ENCODE measurements at regions not wholly inside any gene's neighbourhood (a gene's known extent, or its start where the extent isn't known, plus 50 kb on each side); places are given as distances from the start of the nearest gene placed in this dataset.

GRCh38 chr6:138568997-138569396 is 69.7 kb upstream of the NHSL1 start:
- H3K27me3 ChIP-seq (ENCODE audit: control insufficient read depth in 1 of 2, insufficient read depth in 2 of 2, low read length in 2 of 2): no peaks in the 10 kb centered on the region
- no peaks in the 10 kb centered on the region for H3K36me3 ChIP-seq (ENCODE audit: control insufficient read depth in 2 of 2, insufficient read depth in 2 of 2, low read length in 2 of 2)
- H3K27ac ChIP-seq (ENCODE audit: low read length): no peak overlapping the region
- no peaks in the 10 kb centered on the region for H3K9me3 ChIP-seq (ENCODE audit: control insufficient read depth in 2 of 2, low read length in 2 of 2)
- H3K4me3 ChIP-seq (ENCODE audit: low read length in 2 of 2): no peak overlapping the region
- peaks cover 11% of the 10 kb centered on the region for H3K4me1 ChIP-seq (ENCODE audit: control insufficient read depth, insufficient read depth, low read length)
- no peak overlapping the region for H3K9ac ChIP-seq (ENCODE audit: low read length in 2 of 2)

- no peak overlapping the region for H3K4me3 ChIP-seq (ENCODE audit: low read length in 2 of 2)
Observed at GRCh38 chr6:138569554-138569953, 70.3 kb upstream of the NHSL1 start.

GRCh38 chr6:138569970-138570724 is 70.9 kb upstream of the NHSL1 start:
- peak overlapping the region; percentile 1 to 75 for H3K4me3 ChIP-seq (ENCODE audit: low read length in 2 of 2)
- no peak overlapping the region for H3K27ac ChIP-seq (ENCODE audit: low read length)
- peaks cover 11% of the 10 kb centered on the region for H3K4me1 ChIP-seq (ENCODE audit: control insufficient read depth, insufficient read depth, low read length)

More at GRCh38 chr6:138569554-138569953, 70.3 kb upstream of the NHSL1 start:
- Histone ChIP-seq H3K9me3 (ENCODE audit: control insufficient read depth in 2 of 2, low read length in 2 of 2) (no peaks in the 10 kb centered on the region), H3K27ac (ENCODE audit: low read length) (no peak overlapping the region), H3K27me3 (ENCODE audit: control insufficient read depth in 1 of 2, insufficient read depth in 2 of 2, low read length in 2 of 2) (no peaks in the 10 kb centered on the region), H3K9ac (ENCODE audit: low read length in 2 of 2) (no peak overlapping the region), H3K4me1 (ENCODE audit: control insufficient read depth, insufficient read depth, low read length) (peaks cover 11% of the 10 kb centered on the region), H3K36me3 (ENCODE audit: control insufficient read depth in 2 of 2, insufficient read depth in 2 of 2, low read length in 2 of 2) (no peaks in the 10 kb centered on the region)

GRCh38 chr6:138570725-138571029 is 71.4 kb upstream of the NHSL1 start:
- Histone ChIP-seq H3K9ac (ENCODE audit: low read length in 2 of 2) (no peak overlapping the region), H3K36me3 (ENCODE audit: control insufficient read depth in 2 of 2, insufficient read depth in 2 of 2, low read length in 2 of 2) (no peaks in the 10 kb centered on the region), H3K9me3 (ENCODE audit: control insufficient read depth in 2 of 2, low read length in 2 of 2) (no peaks in the 10 kb centered on the region), H3K4me3 (ENCODE audit: low read length in 2 of 2) (peak overlapping the region; percentile 1 to 75), H3K27ac (ENCODE audit: low read length) (no peak overlapping the region), H3K4me1 (ENCODE audit: control insufficient read depth, insufficient read depth, low read length) (peaks cover 11% of the 10 kb centered on the region), H3K27me3 (ENCODE audit: control insufficient read depth in 1 of 2, insufficient read depth in 2 of 2, low read length in 2 of 2) (no peaks in the 10 kb centered on the region)

More at GRCh38 chr6:138569970-138570724, 70.9 kb upstream of the NHSL1 start:
- Histone ChIP-seq H3K36me3 (ENCODE audit: control insufficient read depth in 2 of 2, insufficient read depth in 2 of 2, low read length in 2 of 2) (no peaks in the 10 kb centered on the region), H3K9me3 (ENCODE audit: control insufficient read depth in 2 of 2, low read length in 2 of 2) (no peaks in the 10 kb centered on the region), H3K27me3 (ENCODE audit: control insufficient read depth in 1 of 2, insufficient read depth in 2 of 2, low read length in 2 of 2) (no peaks in the 10 kb centered on the region), H3K9ac (ENCODE audit: low read length in 2 of 2) (no peak overlapping the region)

GRCh38 chr6:138571181-138571580 is 71.9 kb upstream of the NHSL1 start:
- Histone ChIP-seq H3K4me3 (ENCODE audit: low read length in 2 of 2) (peak overlapping the region; percentile 1 to 75), H3K36me3 (ENCODE audit: control insufficient read depth in 2 of 2, insufficient read depth in 2 of 2, low read length in 2 of 2) (no peaks in the 10 kb centered on the region), H3K9me3 (ENCODE audit: control insufficient read depth in 2 of 2, low read length in 2 of 2) (no peaks in the 10 kb centered on the region), H3K9ac (ENCODE audit: low read length in 2 of 2) (no peak overlapping the region), H3K27me3 (ENCODE audit: control insufficient read depth in 1 of 2, insufficient read depth in 2 of 2, low read length in 2 of 2) (no peaks in the 10 kb centered on the region), H3K4me1 (ENCODE audit: control insufficient read depth, insufficient read depth, low read length) (peaks cover 11% of the 10 kb centered on the region), H3K27ac (ENCODE audit: low read length) (no peak overlapping the region)

GRCh38 chr6:138571585-138572166 is 72.4 kb upstream of the NHSL1 start:
- no peaks in the 10 kb centered on the region for H3K27me3 ChIP-seq (ENCODE audit: control insufficient read depth in 1 of 2, insufficient read depth in 2 of 2, low read length in 2 of 2)
- H3K36me3 ChIP-seq (ENCODE audit: control insufficient read depth in 2 of 2, insufficient read depth in 2 of 2, low read length in 2 of 2): no peaks in the 10 kb centered on the region
- peak overlapping the region; percentile 58 for H3K27ac ChIP-seq (ENCODE audit: low read length)
- H3K4me1 ChIP-seq (ENCODE audit: control insufficient read depth, insufficient read depth, low read length): peaks cover 11% of the 10 kb centered on the region
- H3K9ac ChIP-seq (ENCODE audit: low read length in 2 of 2): peak overlapping the region; percentile 11 to 74
- H3K4me3 ChIP-seq (ENCODE audit: low read length in 2 of 2): peak overlapping the region; percentile 71 to 75
- H3K9me3 ChIP-seq (ENCODE audit: control insufficient read depth in 2 of 2, low read length in 2 of 2): no peaks in the 10 kb centered on the region

GRCh38 chr6:138572167-138572875 is 73.0 kb upstream of the NHSL1 start:
- H3K9ac ChIP-seq (ENCODE audit: low read length in 2 of 2): peak overlapping the region; percentile 45 to 74
- H3K36me3 ChIP-seq (ENCODE audit: control insufficient read depth in 2 of 2, insufficient read depth in 2 of 2, low read length in 2 of 2): no peaks in the 10 kb centered on the region
- H3K27ac ChIP-seq (ENCODE audit: low read length): peak overlapping the region; percentile 58
- peak overlapping the region; percentile 71 to 75 for H3K4me3 ChIP-seq (ENCODE audit: low read length in 2 of 2)
- H3K27me3 ChIP-seq (ENCODE audit: control insufficient read depth in 1 of 2, insufficient read depth in 2 of 2, low read length in 2 of 2): no peaks in the 10 kb centered on the region
- no peaks in the 10 kb centered on the region for H3K9me3 ChIP-seq (ENCODE audit: control insufficient read depth in 2 of 2, low read length in 2 of 2)
- peaks cover 11% of the 10 kb centered on the region for H3K4me1 ChIP-seq (ENCODE audit: control insufficient read depth, insufficient read depth, low read length)

- Histone ChIP-seq H3K4me1 (ENCODE audit: control insufficient read depth, insufficient read depth, low read length) (peaks cover 11% of the 10 kb centered on the region), H3K9ac (ENCODE audit: low read length in 2 of 2) (no peak overlapping the region), H3K4me3 (ENCODE audit: low read length in 2 of 2) (peak overlapping the region in 1 of 2 donors; percentile 75), H3K36me3 (ENCODE audit: control insufficient read depth in 2 of 2, insufficient read depth in 2 of 2, low read length in 2 of 2) (no peaks in the 10 kb centered on the region), H3K27ac (ENCODE audit: low read length) (no peak overlapping the region), H3K9me3 (ENCODE audit: control insufficient read depth in 2 of 2, low read length in 2 of 2) (no peaks in the 10 kb centered on the region), H3K27me3 (ENCODE audit: control insufficient read depth in 1 of 2, insufficient read depth in 2 of 2, low read length in 2 of 2) (no peaks in the 10 kb centered on the region)
Observed at GRCh38 chr6:138572885-138573284, 73.6 kb upstream of the NHSL1 start.

- Histone ChIP-seq H3K9ac (ENCODE audit: low read length in 2 of 2) (no peak overlapping the region), H3K4me1 (ENCODE audit: control insufficient read depth, insufficient read depth, low read length) (peaks cover 11% of the 10 kb centered on the region), H3K4me3 (ENCODE audit: low read length in 2 of 2) (no peak overlapping the region), H3K27me3 (ENCODE audit: control insufficient read depth in 1 of 2, insufficient read depth in 2 of 2, low read length in 2 of 2) (no peaks in the 10 kb centered on the region), H3K27ac (ENCODE audit: low read length) (no peak overlapping the region), H3K36me3 (ENCODE audit: control insufficient read depth in 2 of 2, insufficient read depth in 2 of 2, low read length in 2 of 2) (no peaks in the 10 kb centered on the region), H3K9me3 (ENCODE audit: control insufficient read depth in 2 of 2, low read length in 2 of 2) (no peaks in the 10 kb centered on the region)
Observed at GRCh38 chr6:138575257-138575656, 76.0 kb upstream of the NHSL1 start.

- Histone ChIP-seq H3K36me3 (ENCODE audit: control insufficient read depth in 2 of 2, insufficient read depth in 2 of 2, low read length in 2 of 2) (no peaks in the 10 kb centered on the region), H3K27ac (ENCODE audit: low read length) (no peak overlapping the region), H3K9ac (ENCODE audit: low read length in 2 of 2) (no peak overlapping the region), H3K27me3 (ENCODE audit: control insufficient read depth in 1 of 2, insufficient read depth in 2 of 2, low read length in 2 of 2) (no peaks in the 10 kb centered on the region), H3K4me1 (ENCODE audit: control insufficient read depth, insufficient read depth, low read length) (peaks cover 9% of the 10 kb centered on the region), H3K9me3 (ENCODE audit: control insufficient read depth in 2 of 2, low read length in 2 of 2) (no peaks in the 10 kb centered on the region), H3K4me3 (ENCODE audit: low read length in 2 of 2) (no peak overlapping the region)
Observed at GRCh38 chr6:138576313-138576712, 77.0 kb upstream of the NHSL1 start.
